Osteoblast (primary cell): ENCODE measurements at regions not wholly inside any gene's neighbourhood (a gene's known extent, or its start where the extent isn't known, plus 50 kb on each side); places are given as distances from the start of the nearest gene placed in this dataset.
A peak's percentile ranks its signal among the peaks of the same experiment; 100 is the strongest.
"Not testable (repeated sequence)": the region's sequence is repeated elsewhere in the genome, so short reads cannot be mapped to it uniquely, and the experiment has no call there.

Experiments
- DNase-seq: peaks from one replicate; pipeline ENCODE4 v3.0.0; 2011; ENCODE audit warnings: low spot score, mixed read lengths; ENCODE audit not compliant: insufficient read length; ENCODE audit errors: missing footprints
- H2AFZ ChIP-seq: 2 replicates; pipeline ENCODE4 v1.6.0; 2011; ENCODE audit warnings: mild to moderate bottlenecking, low read length
- H3K27ac ChIP-seq: 2 replicates; pipeline ENCODE4 v1.5.1; 2011; ENCODE audit warnings: mild to moderate bottlenecking, low read depth, low read length, moderate library complexity
- H3K27me3 ChIP-seq: 2 replicates; pipeline ENCODE4 v1.6.0; 2012; ENCODE audit warnings: mild to moderate bottlenecking, control low read depth, inconsistent platforms, low read length, moderate library complexity; ENCODE audit not compliant: insufficient read depth
- H3K36me3 ChIP-seq: 2 replicates; pipeline ENCODE4 v1.5.1; 2011; ENCODE audit warnings: mild to moderate bottlenecking, low read length, control low read depth, moderate library complexity; ENCODE audit not compliant: insufficient read depth
- H3K4me1 ChIP-seq: 2 replicates; pipeline ENCODE4 v1.5.1; 2011; ENCODE audit warnings: mild to moderate bottlenecking, low read length, control low read depth, moderate library complexity; ENCODE audit not compliant: insufficient read depth
- H3K4me2 ChIP-seq: 2 replicates; pipeline ENCODE4 v1.6.0; 2011; ENCODE audit warnings: mild to moderate bottlenecking, low read length; ENCODE audit not compliant: insufficient read depth
- H3K4me3 ChIP-seq: fragments of 200-600 bp; sonication (generic); 3 replicates; pipeline ENCODE4 v1.5.1; 2012; ENCODE audit warnings: mild to moderate bottlenecking, low read length, inconsistent platforms; ENCODE audit not compliant: insufficient read depth
- H3K79me2 ChIP-seq: 2 replicates; pipeline ENCODE4 v1.6.0; 2012; ENCODE audit warnings: mild to moderate bottlenecking, low read length, control low read depth, inconsistent platforms; ENCODE audit not compliant: insufficient read depth
- H3K9me3 ChIP-seq: 2 replicates; pipeline ENCODE4 v1.5.1; 2011; ENCODE audit warnings: low read depth, low read length, control low read depth
- H4K20me1 ChIP-seq: 2 replicates; pipeline ENCODE4 v1.6.0; 2012; ENCODE audit warnings: mild to moderate bottlenecking, low read length, control low read depth; ENCODE audit not compliant: insufficient read depth
- CTCF ChIP-seq: IDR thresholded peaks from 2 replicates; pipeline ENCODE4 v1.5.1; 2011; ENCODE audit warnings: mild to moderate bottlenecking, low read depth, low read length, moderate library complexity; ENCODE audit errors: extremely low read depth

GRCh38 chr10:22103701-22104470, 100.4 kb upstream of the DNAJC1 start:
- DNase-seq: no peak

GRCh38 chr10:22097696-22098095, 94.2 kb upstream of the DNAJC1 start:
- no peaks in the 10 kb centered on the region for H3K27me3 ChIP-seq
- H3K27ac ChIP-seq: no peak overlapping the region
- no peaks in the 10 kb centered on the region for H3K36me3 ChIP-seq
- DNase-seq: no peak
- H3K79me2 ChIP-seq: no peaks in the 10 kb centered on the region
- H3K4me1 ChIP-seq: no peaks in the 10 kb centered on the region
- H3K9me3 ChIP-seq: no peaks in the 10 kb centered on the region
- H4K20me1 ChIP-seq: no peaks in the 10 kb centered on the region
- no peak overlapping the region for H3K4me3 ChIP-seq
- H3K4me2 ChIP-seq: no peak overlapping the region
- TF ChIP-seq CTCF: no peak
- H2AFZ ChIP-seq: no peak overlapping the region

More at GRCh38 chr10:22103701-22104470, 100.4 kb upstream of the DNAJC1 start:
- no peaks in the 10 kb centered on the region for H3K36me3 ChIP-seq
- no peak overlapping the region for H3K4me2 ChIP-seq
- H3K4me1 ChIP-seq: no peaks in the 10 kb centered on the region
- H3K27ac ChIP-seq: no peak overlapping the region
- H2AFZ ChIP-seq: no peak overlapping the region
- TF ChIP-seq CTCF: peak; percentile 41
- H3K9me3 ChIP-seq: no peaks in the 10 kb centered on the region
- H4K20me1 ChIP-seq: no peaks in the 10 kb centered on the region
- H3K4me3 ChIP-seq: no peak overlapping the region
- H3K79me2 ChIP-seq: no peaks in the 10 kb centered on the region
- no peaks in the 10 kb centered on the region for H3K27me3 ChIP-seq

GRCh38 chr10:22091260-22091659, 87.7 kb upstream of the DNAJC1 start:
- DNase-seq, H3K4me1 ChIP-seq, H3K27ac ChIP-seq, H3K36me3 ChIP-seq, H3K4me2 ChIP-seq, H3K27me3 ChIP-seq, H3K9me3 ChIP-seq, H3K79me2 ChIP-seq, H4K20me1 ChIP-seq, H2AFZ ChIP-seq, H3K4me3 ChIP-seq: not testable (repeated sequence)

- no peak for DNase-seq
- H3K4me2 ChIP-seq: peak overlapping the region; percentile 14
- H3K4me1 ChIP-seq: peaks cover 4% of the 10 kb centered on the region
- no peaks in the 10 kb centered on the region for H4K20me1 ChIP-seq
- no peak overlapping the region for H2AFZ ChIP-seq
- no peak for TF ChIP-seq CTCF
- H3K27ac ChIP-seq: no peak overlapping the region
- no peaks in the 10 kb centered on the region for H3K27me3 ChIP-seq
- no peaks in the 10 kb centered on the region for H3K9me3 ChIP-seq
- no peaks in the 10 kb centered on the region for H3K36me3 ChIP-seq
- H3K79me2 ChIP-seq: no peaks in the 10 kb centered on the region
- H3K4me3 ChIP-seq: no peak overlapping the region
These were observed 83.8 kb upstream of the DNAJC1 start for GRCh38 chr10:22087402-22087738.
